GM12872 (cell line): ENCODE measurements at regions not wholly inside any gene's neighbourhood (a gene's known extent, or its start where the extent isn't known, plus 50 kb on each side); places are given as distances from the start of the nearest gene placed in this dataset.

Experiments used
- TF ChIP-seq, protein P1 (sequence below): IDR thresholded peaks from 3 replicates; pipeline ENCODE4 v1.5.1; 2011; ENCODE audit warnings: low read depth, mild to moderate bottlenecking, low read length, moderate library complexity; ENCODE audit not compliant: insufficient read depth

DNA sequence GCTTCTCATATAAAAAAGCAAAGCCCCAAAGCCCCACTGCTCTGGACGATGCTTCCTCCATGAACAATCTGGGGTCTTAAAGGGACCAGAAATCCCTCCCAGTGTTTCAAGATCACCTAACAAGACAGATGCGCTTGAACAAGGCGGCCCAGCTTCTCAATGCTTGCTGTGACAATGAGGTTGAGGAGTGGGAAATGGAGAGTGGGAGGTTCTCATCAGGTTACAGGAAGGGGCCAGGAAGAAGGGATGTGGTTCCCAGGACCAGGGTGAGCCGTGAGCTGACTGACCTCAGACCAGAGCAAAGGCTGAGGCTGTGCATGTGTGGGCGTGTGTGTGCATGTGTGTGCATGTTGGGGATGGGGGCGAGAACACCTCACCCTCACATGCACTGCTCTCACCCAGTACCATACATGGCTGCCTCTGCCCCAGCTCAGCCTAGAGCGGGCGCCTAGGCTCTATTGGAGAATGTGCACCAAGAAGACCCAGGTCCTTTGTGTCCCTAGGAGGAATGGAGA lies 220.8 kb upstream of the GPR26 start:
- TF ChIP-seq, protein P1, sequence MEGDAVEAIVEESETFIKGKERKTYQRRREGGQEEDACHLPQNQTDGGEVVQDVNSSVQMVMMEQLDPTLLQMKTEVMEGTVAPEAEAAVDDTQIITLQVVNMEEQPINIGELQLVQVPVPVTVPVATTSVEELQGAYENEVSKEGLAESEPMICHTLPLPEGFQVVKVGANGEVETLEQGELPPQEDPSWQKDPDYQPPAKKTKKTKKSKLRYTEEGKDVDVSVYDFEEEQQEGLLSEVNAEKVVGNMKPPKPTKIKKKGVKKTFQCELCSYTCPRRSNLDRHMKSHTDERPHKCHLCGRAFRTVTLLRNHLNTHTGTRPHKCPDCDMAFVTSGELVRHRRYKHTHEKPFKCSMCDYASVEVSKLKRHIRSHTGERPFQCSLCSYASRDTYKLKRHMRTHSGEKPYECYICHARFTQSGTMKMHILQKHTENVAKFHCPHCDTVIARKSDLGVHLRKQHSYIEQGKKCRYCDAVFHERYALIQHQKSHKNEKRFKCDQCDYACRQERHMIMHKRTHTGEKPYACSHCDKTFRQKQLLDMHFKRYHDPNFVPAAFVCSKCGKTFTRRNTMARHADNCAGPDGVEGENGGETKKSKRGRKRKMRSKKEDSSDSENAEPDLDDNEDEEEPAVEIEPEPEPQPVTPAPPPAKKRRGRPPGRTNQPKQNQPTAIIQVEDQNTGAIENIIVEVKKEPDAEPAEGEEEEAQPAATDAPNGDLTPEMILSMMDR = no peak

DNA sequence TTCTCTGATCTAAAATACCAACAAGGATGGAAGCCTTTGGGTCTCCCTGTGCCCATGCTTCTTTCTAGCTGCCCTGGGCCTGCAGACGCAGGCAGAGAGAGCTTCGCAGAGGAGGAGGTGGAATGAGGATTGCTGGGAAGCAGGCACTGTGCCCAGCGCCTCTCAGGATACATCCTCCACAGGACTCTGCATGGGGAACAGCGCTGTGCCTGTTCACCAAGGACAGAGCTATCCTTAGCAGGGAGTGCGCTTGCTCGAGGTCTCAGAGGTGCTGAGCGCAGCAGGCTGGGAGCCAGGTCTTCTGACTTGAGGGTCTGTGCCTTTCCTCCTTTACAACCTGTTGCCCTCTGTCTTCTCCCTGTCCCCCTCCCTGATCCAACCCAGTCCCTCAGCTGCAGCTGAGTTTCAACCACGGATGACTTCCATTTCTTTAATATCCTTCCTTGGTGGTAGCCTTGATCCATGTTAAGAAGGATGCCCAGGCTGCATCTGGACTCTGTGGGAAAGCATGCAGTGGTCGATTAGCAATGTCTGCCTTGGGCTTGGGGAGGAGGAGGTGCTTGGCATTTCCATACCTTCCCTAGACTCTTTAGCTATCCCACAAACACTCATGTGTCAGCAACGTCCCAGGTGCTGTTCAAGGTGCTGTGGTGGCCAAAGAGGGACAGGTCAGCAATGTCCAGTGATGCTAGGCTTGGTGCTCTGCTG lies 219.6 kb upstream of the GPR26 start:
- TF ChIP-seq, protein P1 = no peak

DNA sequence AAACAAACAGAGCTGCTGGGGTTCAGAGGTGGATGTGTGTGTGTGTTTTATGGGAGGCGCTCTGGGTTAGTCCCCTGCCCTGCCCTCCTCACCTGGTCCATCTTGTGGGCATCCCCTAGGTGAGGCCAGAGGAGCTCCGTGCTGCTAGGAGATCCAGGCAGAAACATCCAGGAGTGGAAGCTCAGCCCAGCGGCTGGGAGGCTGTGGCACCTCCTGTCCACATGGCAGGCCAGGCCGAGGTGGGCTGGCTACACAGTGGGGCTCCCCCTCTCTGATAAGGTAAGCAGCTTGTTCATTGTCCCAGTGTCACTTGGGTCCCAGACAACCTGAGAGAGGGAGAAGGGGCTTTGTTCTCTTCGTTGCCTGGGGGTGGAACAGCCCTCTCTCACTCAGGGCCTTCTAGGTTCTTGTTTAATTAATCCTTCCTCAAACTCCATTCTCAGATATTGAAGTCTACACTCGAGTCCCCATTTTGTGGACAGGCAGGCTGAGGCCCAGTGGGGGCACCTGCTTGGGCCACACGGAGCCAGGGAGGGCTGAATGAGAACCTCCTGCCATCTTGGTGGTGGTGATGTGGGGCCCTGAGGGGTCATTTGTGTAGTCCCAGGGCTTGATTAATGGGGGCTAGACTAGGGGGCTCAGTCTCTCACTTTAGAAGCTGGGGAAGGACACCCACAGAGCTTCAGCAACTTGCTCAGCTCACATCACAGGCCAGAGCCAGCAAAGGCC lies 216.8 kb upstream of the GPR26 start:
- TF ChIP-seq, protein P1 = no peak

DNA sequence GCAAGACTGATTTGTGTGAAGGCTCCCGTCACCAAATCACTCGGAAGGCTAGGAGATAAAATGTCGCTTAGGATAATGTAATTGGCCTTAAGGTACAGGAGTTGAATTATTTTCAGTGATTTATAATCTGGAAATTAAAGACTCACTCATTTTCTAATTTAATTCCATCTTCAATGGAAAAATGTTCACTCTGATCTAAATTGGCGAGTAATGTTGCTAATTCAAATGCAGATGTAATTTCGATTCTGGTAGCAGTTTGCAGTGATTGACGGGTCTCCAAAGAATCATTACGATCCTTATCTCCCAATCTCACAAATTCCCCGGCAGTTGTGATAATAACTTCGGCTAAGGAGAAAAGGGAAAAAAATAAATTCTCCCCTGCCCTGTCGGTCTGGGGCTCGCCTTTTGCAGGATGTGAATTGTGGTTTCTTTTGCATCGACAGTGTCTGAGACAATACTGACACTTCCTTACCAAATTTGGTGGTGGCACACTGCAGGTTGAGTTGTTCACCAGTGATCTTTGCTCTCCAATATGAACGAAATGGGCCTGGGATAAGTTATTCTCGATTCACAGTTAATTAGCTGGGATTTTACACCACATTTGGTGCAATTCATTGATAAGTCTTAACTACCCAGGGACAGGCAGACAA lies 215.1 kb upstream of the GPR26 start:
- TF ChIP-seq, protein P1 = no peak

DNA sequence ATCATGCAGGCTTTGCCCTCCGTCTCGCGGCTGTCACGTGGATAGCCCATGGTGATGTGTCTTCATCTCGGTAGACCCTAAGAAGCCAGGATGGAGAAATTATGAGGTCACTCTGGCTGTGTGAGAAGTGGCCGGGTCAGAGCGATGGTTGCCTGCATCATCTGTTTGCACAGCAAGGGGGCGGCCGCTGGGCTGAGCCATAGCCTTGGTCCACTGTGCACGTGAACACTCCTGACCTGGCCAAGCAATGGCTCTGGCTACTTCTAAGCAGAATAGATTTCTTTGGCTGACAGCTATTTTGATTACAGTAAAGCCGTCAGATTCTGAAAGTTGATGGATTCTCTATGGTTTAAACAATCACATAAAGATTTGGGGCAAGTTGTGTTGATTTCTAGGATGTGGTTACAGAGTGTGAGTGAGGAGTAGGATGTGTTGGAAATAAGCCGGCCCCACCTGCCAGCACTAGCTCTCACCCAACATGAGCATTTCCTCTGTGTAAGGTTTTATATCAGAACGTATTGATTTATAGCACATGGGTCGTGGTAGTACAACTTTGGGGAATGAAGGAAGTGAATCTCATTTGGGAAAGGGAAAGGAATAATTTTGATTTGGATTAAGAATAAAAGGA lies 214.4 kb upstream of the GPR26 start:
- TF ChIP-seq, protein P1 = no peak

DNA sequence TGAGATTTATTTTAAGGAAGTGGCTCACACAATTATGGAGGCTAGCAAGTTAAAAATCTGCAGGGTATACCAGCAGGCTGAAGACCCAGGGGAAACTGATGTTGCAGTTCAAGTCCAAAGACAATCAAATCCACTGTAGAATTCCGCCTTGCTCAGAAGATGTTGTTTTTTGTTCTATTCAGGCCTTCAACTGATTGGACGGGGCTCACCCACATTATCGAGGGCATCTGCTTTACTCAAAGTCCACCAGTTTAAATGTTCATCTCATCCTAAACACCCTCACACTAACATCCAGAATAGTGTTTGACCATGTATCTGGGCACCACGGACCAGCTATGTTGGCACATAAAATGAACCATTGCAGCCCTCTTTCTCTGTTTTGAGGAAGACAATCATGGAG lies 211.2 kb upstream of the GPR26 start:
- TF ChIP-seq, protein P1 = no peak

DNA sequence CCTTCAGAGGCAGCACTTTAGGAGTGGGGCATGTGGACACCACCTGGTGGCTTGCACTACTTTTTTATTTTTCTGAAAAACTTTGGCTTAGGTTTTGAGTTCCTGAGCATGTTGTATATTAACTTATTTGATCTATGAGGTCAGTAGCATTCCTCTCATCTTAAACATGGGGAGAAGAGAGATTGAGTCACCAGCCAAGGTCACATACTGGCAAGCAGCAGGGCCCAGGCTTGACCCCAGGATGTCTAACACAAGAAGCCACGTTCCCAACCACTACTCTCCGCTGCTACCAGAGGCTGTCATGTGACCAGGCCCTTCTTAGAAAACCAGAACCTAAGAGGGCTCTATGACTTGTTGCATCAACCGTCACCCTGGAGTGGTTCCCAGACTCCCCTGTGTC lies 210.3 kb upstream of the GPR26 start:
- TF ChIP-seq, protein P1 = no peak
